ENCODE measurements at regions not wholly inside any gene's neighbourhood (a gene's known extent, or its start where the extent isn't known, plus 50 kb on each side); places are given as distances from the start of the nearest gene placed in this dataset.

DNA sequence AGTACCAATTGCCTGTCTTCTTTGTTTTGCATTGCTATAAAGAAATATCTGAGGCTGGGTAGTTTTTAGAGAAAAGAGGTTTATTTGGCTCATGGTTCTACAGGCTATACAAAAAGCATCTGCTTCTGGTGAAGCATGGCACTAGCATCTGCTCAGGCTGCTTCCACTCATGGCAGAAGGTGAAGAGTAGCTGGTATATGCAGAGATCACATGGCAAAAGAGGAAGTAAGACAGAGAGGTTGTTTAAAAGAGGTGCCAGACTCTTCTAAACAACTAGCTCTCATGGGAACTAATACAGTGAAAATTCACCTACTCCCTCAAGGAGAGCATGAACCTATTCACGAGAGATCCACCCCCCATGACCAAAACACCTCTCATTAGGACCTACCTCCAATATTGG, 56.7 kb upstream of the GUCA2B start:
- DNase-seq (ENCODE audit: low read depth): no peak

DNA sequence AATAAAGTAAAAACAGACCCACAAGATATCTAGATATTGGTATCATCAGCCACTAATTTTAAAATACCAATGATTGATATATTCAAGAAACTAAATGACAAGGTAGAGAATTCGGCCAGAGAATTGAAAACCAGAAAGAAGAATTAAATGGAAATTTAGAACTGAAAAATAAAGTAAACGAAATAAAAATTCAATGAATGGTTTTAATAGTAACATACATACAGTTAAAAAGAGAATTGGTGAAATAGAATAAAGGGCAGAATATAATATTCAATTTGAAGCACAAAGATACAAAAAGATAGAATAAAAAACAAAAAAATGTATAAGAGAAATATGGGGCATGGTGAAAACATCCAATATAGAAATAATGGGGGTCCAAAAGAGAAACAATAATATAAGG, 64.0 kb upstream of the GUCA2B start:
- no peak for DNase-seq (ENCODE audit: low read depth)

DNA sequence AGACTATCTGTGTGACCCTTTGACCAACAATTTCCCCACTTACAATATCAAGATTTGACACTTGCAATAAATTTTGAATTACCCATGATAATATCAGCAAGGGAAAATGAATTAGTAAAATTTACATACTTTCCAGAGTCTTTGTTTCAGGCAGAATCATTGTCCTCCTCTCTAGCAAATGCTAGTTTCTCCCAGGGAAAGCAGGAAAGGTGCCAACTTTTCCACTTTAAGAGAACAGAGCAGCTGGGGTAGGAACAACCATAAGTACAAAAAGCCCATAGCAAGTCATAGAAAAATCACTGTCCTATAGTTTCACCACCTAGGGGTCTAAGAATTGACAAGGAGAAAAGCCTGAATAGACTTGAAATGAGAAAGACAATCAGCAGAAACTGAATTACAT, 67.1 kb upstream of the GUCA2B start:
- no peak for DNase-seq (ENCODE audit: low read depth)

DNA sequence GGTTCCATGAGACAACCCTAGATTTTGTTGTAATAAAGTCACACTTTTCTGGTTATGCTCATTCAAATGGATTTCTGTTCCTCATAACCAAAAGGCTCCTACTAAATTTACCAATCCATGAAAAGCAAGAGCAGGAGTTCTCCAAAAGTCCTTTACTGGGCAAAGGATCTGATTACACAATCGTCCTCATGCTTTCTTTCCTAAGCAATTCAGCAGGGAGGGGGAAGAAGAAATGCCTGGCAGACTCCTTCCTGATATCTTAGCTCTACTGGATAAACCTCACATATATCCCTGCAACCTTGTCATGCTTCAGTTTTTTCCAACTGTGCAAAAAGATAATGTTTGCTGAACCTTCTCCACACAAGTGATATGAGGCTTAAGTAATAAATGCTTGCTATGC, 67.6 kb upstream of the GUCA2B start:
- DNase-seq (ENCODE audit: low read depth): no peak

DNA sequence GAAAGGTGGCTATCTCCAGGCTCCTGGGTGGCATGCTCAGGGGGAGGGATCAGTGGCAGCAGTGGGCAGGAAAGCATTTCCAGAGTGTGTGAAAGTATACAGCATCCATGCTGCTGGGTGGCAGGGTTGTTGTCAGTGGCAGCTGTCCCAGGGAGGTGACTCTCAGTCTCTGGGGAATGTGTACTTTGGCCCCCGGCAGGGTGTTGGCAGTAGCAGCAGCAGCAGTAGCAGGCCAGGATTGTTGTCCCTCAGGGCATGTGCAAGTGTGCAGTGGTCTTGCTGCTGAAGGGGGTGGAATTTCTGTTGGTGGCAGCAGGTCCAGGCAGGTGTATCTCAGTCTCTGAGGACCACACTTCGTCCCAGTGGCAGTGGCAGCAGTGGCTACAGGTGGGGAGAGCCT, 71.7 kb upstream of the GUCA2B start:
- DNase-seq (ENCODE audit: low read depth): no peak

DNA sequence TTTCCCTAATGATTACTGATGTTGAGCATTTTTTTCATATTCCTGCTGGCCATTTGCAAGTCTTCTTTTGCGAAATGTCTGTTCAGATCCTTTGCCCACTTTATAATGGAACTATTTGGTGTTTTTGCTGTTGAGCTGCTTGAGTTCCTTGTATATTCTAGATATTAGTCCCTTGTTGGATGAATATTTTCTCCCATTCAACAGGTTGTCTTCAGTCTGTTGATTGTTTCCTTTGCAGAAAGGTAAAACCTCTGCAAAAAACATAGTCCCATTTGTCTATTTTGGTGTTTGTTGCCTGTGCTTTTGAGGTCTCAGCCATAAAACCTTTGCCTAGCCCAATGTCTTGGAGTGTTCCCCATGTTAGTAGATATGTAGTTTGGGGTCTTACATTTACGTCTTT, 78.0 kb upstream of the GUCA2B start:
- DNase-seq (ENCODE audit: low read depth): no peak

DNA sequence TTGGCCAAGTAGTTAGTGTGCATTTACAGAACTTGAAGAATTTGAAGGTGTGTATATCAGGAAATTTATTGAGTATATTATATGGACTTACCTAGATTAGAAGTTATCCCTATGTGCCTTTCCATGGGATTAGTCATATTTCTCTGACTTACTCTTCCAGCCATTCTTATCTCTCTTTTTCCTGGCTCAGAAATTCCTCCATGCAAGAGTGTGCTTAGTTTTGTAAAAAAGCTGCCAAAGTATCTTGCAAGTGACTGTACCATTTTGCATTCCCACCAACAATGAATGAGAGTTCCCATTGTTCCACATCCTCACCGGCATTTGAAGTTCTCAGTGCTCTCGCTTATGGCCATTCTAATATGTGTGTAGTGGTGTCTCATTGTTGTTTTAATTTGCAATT, 82.2 kb upstream of the GUCA2B start:
- no peak for DNase-seq (ENCODE audit: low read depth)

DNA sequence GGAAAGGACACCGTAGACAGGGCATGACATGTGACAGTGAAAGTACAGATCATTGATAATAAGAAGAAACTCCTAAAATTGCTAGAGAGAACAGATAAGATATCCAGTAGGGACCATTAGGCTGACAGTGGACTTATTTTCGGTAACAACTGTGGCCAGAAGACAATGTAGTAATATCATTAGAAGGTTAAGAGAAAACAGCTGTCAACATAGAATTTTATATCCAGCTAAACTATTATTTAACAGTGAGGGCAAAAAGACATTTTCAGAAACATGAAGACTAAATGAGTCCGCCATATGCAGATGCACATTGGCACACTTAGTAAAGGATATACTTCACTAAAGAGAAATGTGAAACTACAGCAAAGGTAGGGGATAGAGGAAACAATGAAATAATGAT, 95.4 kb upstream of the GUCA2B start:
- DNase-seq (ENCODE audit: low read depth): no peak

DNA sequence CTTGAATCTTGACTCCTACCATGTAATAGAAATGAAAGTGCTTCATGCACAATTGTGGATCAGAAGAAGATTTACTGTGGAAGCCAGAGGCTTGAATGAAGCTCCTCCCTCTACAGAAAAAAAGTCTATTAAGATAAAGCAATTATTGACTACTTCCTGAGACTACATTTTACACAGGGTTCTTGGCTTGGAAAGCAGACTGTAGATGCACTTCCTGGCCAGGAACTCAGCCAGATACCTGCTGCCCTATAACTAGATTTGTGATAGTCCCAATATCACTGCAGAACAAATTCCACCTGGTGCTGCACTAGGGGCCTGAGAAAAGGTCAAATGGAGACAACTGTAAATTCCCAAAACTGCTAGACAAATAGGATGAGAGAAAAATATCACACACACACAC, 96.8 kb upstream of the GUCA2B start:
- no peak for DNase-seq (ENCODE audit: low read depth)

DNA sequence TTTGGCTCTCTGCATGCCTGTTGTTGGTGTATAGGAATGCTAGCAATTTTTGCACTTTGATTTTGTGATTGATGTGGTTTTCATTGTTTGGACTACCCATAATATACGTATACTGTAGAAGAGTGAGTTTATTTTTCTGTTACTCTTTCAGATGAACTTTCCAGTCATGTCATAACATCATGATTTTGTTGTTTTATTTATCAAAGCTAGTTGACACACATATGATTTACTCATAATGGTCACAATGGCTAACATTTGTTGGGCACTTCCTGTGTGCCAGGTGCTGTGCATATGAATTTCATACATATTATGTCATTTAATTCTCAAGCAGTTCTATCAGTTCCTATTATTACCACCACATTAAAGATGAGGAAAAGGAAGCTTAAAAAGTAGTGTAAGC, 98.1 kb upstream of the GUCA2B start:
- no peak for DNase-seq (ENCODE audit: low read depth)

DNA sequence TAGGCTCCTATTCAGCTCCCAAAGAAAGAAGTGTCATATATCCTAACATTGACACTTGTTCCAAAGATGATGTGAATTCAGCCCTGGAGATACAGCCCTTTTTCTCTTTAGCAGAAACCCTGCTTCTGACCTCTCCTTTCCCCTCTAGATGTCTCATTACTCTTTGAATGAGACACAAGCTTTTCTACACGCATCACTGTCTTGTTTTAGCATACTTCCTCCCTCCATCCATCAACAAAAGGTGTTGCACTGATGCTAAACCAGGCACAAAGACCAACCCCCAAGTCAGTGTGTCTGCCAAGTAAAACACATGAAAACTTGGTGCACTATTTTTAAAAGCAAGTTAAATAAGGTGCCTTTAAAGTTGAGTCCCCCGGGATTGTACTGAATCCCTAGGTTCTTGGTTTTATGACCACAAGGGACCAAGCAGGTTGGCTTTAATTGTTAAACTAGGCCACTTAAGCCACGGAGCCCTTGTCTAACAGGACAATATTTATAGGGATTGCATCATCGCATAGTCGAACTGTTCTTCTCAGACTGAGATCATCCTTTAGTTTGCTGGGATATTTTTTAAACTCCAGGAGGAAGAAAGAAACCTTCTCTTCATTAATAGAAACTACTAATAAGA, 101.0 kb upstream of the GUCA2B start:
- no peak for DNase-seq (ENCODE audit: low read depth)

DNA sequence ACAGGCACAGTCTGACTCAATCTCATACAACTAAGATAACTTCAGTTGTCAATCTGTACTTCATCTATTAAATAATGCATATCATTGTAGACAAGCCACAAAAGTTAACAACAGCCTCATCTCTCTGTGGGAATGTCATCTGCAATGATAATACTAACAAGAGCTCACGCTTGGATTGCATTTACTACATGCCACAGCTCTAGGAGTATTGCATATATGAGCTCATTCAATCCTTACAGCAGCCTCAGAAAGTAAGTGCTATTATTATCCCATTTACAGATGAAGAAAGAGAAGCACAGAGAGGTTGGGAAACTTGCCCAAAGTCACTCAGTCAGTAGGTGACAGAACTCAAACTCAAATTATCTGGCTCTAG, 105.7 kb upstream of the GUCA2B start:
- no peak for DNase-seq (ENCODE audit: low read depth)

DNA sequence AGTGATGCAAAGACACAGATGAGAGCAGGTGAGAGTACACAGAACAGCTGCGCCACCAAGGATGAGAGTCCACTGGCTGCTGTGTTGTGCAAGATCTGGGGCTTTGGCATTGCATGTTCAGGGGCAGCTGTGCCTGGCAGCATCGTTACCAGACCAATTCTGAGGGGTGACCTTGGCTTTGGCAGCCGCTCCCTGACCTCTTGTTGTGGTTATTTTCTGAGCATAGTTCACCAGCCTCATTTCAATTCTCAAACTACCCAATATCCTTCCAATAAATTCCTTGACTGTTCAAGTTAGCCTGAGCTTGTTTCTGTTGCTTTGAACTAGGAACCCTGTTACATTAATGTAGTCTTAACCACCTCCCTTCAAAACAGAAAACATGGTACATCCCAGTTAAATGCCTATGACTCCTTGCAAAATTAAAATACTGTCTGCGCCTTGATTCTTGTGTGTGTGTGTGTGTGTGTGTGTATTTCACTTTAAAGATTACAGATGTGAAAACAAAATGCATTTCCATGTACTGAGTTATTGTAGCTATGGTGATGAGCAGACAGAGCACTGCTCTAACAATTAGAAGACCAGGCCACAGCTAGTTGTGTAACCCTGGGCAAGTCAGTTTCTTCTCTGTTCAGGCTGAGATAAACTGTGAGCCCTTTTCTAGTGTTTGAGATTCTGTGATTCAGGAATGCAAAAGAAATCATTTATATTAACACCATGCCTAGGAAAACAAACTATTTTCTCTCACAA, 106.3 kb upstream of the GUCA2B start:
- DNase-seq (ENCODE audit: low read depth): no peak

DNA sequence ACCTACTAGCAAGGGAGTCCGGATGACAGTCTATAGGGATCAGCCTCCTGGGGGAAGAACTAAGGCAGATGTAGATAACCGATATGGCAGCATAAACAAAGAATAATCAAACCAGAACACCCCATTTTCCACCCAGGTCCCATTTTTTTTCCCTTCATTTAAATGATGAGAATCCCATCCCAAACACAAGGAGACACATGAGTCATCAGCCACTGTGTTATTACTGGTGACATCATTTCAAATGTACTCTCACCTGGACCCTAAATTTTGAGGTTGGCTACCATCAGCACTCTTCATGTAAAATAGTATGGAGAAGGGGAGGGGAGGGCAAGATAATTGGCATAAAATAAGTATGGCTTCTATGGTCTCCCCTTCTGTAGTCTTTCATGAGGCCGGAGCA, 108.9 kb upstream of the GUCA2B start:
- no peak for DNase-seq (ENCODE audit: low read depth)

DNA sequence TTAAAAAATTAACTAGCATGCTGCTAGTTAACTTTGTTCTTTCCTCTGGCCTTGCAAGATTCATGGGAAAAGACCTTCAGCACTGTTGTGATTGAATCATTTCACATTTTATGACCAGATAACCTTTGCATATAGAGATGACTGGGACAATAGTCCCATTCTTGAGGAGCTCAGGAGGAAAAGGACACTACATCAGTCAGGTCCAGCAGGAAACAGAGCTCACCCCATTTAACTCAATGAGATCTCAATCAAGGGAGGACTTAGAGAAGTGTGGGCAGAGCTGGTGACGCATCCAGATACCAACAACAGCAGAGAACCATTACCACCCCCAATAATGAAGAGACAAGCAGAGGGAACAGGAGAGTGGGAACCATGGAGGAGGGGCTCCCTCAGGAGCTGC, 109.4 kb upstream of the GUCA2B start:
- DNase-seq (ENCODE audit: low read depth): peak; percentile 19

DNA sequence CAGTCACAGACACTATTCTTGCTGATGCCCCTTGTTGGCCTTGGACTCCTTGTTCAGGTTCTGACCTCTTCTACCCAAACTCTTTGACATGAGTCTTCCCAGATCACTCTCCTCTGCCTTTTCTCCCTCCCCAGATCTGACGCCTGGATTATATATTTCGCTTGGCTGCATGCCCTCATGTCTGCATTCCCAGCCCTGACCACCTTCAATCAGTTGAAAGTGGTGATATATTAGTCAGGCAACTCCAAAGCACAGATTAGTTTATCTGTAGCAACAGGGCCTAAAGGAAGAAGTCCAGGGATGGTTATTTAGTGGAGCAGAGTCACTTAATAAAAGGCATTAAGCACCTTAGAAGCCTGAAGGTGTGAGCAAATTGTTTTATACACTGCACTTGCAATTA, 110.0 kb upstream of the GUCA2B start:
- peak; percentile 21 for DNase-seq (ENCODE audit: low read depth)

DNA sequence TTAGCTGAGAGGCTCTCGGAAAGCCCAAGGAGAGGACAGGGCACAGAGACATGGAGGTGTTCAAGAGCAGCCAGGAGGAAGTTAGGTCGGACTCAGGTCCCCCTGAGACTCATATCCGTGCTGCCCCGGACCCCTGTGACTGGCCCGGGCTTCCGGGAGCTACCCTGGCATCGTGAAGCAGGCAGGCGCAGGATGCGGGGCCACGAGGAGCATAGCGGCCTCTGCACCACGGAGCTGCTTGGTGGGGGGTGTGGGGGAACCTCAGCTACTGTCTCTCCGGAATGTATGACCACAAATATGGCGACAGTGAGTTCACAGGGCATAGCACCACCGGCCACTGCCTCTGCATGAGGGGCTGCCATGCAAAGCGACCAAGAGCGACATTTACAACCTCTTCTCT, 112.2 kb upstream of the GUCA2B start:
- no peak for DNase-seq (ENCODE audit: low read depth)

DNA sequence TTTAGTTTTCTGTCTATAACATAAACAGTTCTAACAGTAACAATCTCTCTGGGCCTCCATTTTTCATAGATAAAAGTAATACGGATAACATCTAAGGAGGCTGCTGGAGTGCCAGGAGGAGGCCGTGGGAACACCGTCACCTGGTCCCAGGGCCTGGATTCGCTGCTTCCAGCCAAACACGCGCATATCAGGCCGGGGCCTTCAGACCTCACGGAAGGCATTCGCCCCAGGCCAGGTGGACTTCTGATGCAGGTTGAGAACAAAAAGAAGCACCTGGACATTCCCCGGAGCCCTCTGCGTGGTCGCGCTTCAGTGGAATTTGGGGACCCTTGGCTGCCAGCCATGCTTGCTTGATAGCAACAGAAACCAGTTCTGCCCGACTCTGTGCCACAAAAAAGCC, 113.1 kb upstream of the GUCA2B start:
- DNase-seq (ENCODE audit: low read depth): no peak

DNA sequence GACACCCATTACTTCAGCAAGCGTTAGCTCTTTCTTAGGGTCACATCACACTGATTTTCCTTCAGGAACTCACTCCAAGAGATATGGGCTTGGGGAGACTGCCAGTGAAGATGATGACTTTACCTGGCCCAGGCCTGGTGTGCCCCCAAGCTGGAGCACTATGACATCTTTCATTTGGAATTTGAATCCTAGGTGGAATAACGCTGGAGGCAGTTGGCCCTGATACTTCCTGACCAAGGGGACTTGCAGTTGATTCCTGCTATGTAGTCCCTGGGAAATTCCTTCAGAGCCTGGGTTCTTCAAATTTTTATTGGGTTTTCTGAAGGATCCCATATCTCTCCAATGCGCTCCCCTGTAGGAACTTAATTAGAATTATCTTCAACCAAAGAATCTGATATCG, 114.9 kb upstream of the GUCA2B start:
- no peak for DNase-seq (ENCODE audit: low read depth)

DNA sequence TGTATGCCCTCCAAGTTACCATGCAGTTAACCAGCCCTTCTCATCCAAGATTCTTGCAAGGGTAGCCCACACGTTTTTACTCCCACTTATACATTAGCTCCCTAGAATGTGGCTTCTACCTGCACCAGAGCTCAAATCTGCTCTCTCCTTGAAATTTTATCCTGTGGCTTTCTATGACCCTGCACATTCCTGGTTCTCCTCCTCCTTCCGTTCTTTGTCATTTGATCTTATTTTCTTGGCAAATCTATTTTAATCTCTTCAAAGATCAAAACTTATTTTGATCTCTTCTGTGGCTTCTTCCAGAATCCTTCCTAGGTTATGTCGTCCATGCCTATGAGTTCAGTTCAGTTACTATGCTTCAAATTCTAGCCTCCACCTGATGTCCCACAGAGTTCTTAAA, 115.6 kb upstream of the GUCA2B start:
- no peak for DNase-seq (ENCODE audit: low read depth)

DNA sequence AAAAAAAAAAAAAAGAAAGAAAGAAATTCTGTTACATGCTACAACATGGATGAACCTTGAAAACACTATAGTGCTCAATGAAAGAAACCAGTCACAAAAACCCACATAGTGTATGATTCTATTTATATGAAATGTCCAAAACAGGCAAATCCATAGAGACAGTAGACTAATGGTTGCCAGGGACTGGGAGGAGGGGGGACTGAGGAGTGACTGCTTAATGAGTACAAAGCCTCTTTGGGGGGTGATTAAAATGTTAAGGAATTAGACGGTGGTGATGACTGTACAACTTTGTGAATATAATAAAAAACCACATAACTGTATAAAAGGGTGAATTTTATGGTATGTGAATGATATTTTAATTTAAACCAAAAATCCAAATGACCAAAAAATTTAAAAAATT, 116.0 kb upstream of the GUCA2B start:
- no peak for DNase-seq (ENCODE audit: low read depth)

DNA sequence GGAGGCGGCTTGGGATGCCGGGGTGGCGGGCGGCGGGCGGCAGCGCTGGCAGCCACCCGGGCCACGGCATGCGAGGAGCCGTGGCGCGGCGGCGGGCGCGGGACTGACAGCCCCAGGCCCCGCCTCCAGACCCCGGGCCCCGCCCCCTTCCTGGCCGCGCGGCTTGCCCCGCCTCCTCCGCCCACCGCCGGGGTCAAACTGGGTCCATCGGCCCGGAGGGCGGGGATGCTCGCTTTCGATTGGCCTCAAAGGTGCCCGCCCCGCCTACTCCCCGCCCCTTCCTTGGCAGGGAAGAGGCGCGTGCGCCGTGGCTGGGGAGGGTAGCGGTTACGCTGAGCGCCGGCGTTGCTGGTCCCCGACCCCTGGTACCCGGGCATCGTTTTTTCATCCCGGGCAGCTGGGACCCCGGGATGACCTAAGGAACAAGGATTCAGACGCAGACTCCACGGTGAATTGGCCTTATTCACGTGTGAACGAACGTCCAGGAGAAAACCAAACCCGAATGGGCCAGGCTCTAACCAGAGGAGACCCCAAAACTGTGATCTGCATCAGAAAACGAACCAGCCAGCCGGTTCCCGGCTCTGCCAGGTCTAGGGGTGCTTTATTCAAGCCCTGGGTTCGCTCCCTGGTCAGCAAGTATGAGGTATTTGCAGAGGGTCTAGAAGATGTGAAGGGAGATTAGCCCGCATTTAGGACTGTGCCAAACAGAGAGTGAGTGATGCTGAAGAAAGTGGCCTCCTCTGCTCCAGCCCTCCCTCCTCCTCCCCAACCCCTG, 117.2 kb upstream of the GUCA2B start:
- DNase-seq (ENCODE audit: low read depth): peak; percentile 97

DNA sequence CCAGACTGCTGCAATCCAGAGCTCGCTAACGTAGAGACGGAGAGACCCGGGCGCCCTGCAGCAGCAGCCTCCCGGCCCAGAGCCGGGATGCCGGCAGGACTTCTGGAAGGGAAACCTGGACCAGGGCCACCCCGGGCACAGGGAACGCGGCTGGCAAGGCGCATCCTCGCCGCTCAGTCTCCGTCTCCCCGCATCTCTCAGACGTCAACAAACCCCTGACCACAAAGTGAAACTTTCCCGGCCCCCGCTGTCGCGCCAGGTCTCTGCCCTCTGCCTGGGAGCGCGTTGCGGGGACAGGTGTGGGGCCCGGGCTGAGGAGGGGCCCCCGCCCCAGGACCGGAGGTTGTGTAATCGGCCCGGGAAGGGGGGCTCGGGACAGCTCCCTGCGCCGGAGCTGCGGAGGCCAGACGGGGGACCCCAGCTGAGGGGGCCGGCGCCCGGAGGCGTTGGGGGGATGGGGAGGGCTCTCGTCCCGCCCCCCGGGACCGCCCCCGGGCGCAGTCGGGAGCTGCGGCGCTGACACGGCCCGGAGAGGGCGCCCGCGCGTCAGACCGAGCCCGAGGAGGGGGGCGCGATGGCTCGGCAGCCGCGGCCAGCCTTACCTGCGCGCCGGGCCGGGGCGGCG, 116.6 kb upstream of the HIVEP3 start:
- peak; percentile 70 for DNase-seq (ENCODE audit: low read depth)
